CD8-positive, alpha-beta memory T cell (primary cell): ENCODE measurements at regions not wholly inside any gene's neighbourhood (a gene's known extent, or its start where the extent isn't known, plus 50 kb on each side); places are given as distances from the start of the nearest gene placed in this dataset.

Source experiments
- CTCF ChIA-PET: fragments of 350-600 bp; sonication (Branson Sonifier 250); formaldehyde crosslinking; loops from one replicate; lab custom pipeline; 2021; ENCODE audit warnings: antibody characterized with exemption; lab: Charles Lee
- POLR2A ChIA-PET: fragments of 350-600 bp; sonication (Branson Sonifier 250); formaldehyde crosslinking; loops from one replicate; lab custom pipeline; 2021; ENCODE audit warnings: antibody characterized with exemption; lab: Charles Lee
- DNase-seq, 5 donors: peaks; one replicate each; pipeline versions ENCODE4 v3.0.0 to v3.0.0-alpha.2; 2020 to 2022; ENCODE audit warnings: mixed read lengths in 1 of 5
- H3K27ac ChIP-seq: one replicate; pipeline ENCODE4 v1.7.0; 2013; ENCODE audit warnings: low read depth, mild to moderate bottlenecking, low read length, moderate library complexity
- H3K27me3 ChIP-seq: 2 replicates; pipeline ENCODE4 v1.7.0; 2013; ENCODE audit warnings: low read length, mild to moderate bottlenecking; ENCODE audit not compliant: insufficient read depth, poor library complexity, severe bottlenecking
- H3K36me3 ChIP-seq: 2 replicates; pipeline ENCODE4 v1.7.0; 2013; ENCODE audit warnings: mild to moderate bottlenecking, low read length, moderate library complexity; ENCODE audit not compliant: insufficient read depth
- H3K4me1 ChIP-seq: 2 replicates; pipeline ENCODE4 v1.7.0; 2013; ENCODE audit warnings: mild to moderate bottlenecking, low read length, moderate library complexity; ENCODE audit not compliant: insufficient read depth
- H3K4me3 ChIP-seq: 2 replicates; pipeline ENCODE4 v1.7.0; 2013; ENCODE audit warnings: mild to moderate bottlenecking, low read length
- H3K9me3 ChIP-seq: 2 replicates; pipeline ENCODE4 v1.7.0; 2013; ENCODE audit warnings: mild to moderate bottlenecking, low read length
- H3K27ac Mint-ChIP-seq, 8 donors: one replicate each; pipeline ENCODE4 v1.8.0; 2020 to 2021; ENCODE audit warnings: mixed read lengths in 8 of 8, mild to moderate bottlenecking in 6 of 8, inconsistent platforms in 3 of 8, moderate library complexity in 3 of 8
- H3K27me3 Mint-ChIP-seq, 2 donors: one replicate each; pipeline ENCODE4 v1.8.0; 2020 to 2021; ENCODE audit warnings: mixed read lengths in 2 of 2, mild to moderate bottlenecking in 1 of 2, moderate library complexity in 1 of 2
- H3K36me3 Mint-ChIP-seq, 3 donors: one replicate each; pipeline ENCODE4 v1.8.0; 2020 to 2021; ENCODE audit warnings: mixed read lengths in 3 of 3, inconsistent platforms in 1 of 3, mild to moderate bottlenecking in 1 of 3
- H3K4me1 Mint-ChIP-seq, 3 donors: one replicate each; pipeline ENCODE4 v1.8.0; 2020 to 2021; ENCODE audit warnings: mixed read lengths in 3 of 3, inconsistent platforms in 1 of 3, mild to moderate bottlenecking in 1 of 3
- H3K4me3 Mint-ChIP-seq, 7 donors: one replicate each; pipeline ENCODE4 v1.8.0; 2020 to 2021; ENCODE audit warnings: mixed read lengths in 7 of 7, mild to moderate bottlenecking in 6 of 7, moderate library complexity in 4 of 7, inconsistent platforms in 2 of 7
- H3K9me3 Mint-ChIP-seq, 5 donors: one replicate each; pipeline ENCODE4 v1.8.0; 2020 to 2022; ENCODE audit warnings: mixed read lengths in 5 of 5, mild to moderate bottlenecking in 3 of 5, moderate library complexity in 2 of 5, inconsistent platforms in 1 of 5

DNA sequence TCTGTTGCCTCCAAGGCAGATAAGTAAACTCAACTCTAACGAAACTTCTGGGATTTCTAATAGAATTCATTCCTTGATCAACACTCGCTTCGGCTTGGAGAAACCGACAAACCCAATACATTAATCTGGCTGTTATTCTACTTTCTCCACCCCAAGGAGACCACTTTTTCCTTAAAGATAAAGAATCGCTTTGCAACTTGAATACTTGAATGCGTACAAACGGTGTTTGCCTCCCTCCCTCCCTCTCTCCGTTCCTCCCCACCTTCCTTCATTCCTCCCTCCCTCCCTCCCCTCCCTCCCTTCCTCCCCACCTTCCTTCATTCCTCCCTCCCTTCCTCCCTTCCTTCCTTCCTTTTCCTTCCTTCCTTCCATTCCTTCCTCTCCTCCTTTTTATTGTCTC, 432.6 kb downstream of the HAPSTR1 start:
- no peaks in the 10 kb centered on the region for H3K4me1 ChIP-seq
- no peak overlapping the region for H3K27ac ChIP-seq
- H3K4me1 Mint-ChIP-seq, result no peaks in the 10 kb centered on the region
- H3K4me3 ChIP-seq, result no peak overlapping the region
- H3K36me3 ChIP-seq, result no peaks in the 10 kb centered on the region
- H3K27ac Mint-ChIP-seq, result no peak overlapping the region
- no peaks in the 10 kb centered on the region for H3K36me3 Mint-ChIP-seq
- POLR2A ChIA-PET, result no interaction called here
- H3K9me3 Mint-ChIP-seq, result peaks cover 0 to 9% (median 2%) of the 10 kb centered on the region in 5 donors
- H3K4me3 Mint-ChIP-seq, result no peak overlapping the region
- no peak for DNase-seq
- CTCF ChIA-PET, result no interaction called here
- no peaks in the 10 kb centered on the region for H3K9me3 ChIP-seq
- H3K27me3 Mint-ChIP-seq, result peaks cover 0 to 4% of the 10 kb centered on the region in 2 donors
- H3K27me3 ChIP-seq, result no peaks in the 10 kb centered on the region

DNA sequence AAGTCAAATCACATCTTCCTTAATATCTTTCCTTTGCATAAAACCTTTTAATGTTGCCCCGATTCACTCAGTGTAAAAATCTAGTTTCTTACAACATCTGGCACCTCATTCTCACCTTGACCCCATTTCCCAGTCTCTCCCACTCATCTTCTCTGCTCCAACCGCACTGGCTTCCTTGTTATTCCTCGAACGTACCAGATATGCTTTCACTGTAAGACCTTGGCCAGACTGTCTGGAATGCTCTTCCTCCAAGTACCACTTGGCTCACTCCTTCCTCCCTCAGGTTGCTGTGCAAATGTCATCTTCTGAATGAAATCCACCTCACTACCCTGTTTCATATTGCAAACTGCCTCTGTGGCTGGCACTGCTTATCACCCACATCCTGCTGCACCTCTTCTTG, 433.6 kb downstream of the HAPSTR1 start:
- ChIA-PET POLR2A (no interaction called here), CTCF (no interaction called here)
- Mint-ChIP-seq H3K27me3 (peaks cover 0 to 4% of the 10 kb centered on the region in 2 donors), H3K36me3 (no peaks in the 10 kb centered on the region), H3K9me3 (peaks cover 0 to 9% (median 2%) of the 10 kb centered on the region in 5 donors), H3K4me3 (no peak overlapping the region), H3K4me1 (no peaks in the 10 kb centered on the region), H3K27ac (no peak overlapping the region)
- no peak for DNase-seq
- Histone ChIP-seq H3K4me1 (no peaks in the 10 kb centered on the region), H3K36me3 (no peaks in the 10 kb centered on the region), H3K27me3 (no peaks in the 10 kb centered on the region), H3K27ac (no peak overlapping the region), H3K4me3 (no peak overlapping the region), H3K9me3 (no peaks in the 10 kb centered on the region)

DNA sequence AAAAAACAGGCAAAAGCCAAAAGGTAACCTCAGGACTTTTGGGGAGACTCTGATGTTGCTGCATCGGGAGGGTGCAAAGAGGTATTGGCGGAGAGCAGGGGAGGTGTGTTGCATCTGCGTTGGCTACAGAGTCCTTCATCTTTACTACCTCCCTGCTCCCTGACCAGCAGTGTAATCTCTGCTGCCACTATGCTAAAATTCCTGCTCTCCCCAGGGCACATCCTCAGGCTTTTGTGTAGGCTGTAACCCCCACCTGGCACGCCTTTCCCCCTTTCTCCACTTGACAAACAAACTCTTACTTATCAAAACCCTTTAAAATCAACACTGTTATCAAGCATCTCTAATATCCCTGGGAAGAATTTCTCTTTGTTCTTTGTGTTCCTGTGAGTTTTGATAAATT, 435.3 kb downstream of the HAPSTR1 start:
- no peaks in the 10 kb centered on the region for H3K9me3 ChIP-seq
- no peak overlapping the region for H3K4me3 ChIP-seq
- H3K36me3 ChIP-seq, result no peaks in the 10 kb centered on the region
- Mint-ChIP-seq H3K4me3 (no peak overlapping the region), H3K27ac (no peak overlapping the region), H3K27me3 (peaks cover 0 to 4% of the 10 kb centered on the region in 2 donors), H3K4me1 (no peaks in the 10 kb centered on the region), H3K9me3 (peaks cover 0 to 9% (median 6%) of the 10 kb centered on the region in 5 donors), H3K36me3 (no peaks in the 10 kb centered on the region)
- no peak for DNase-seq
- H3K4me1 ChIP-seq, result no peaks in the 10 kb centered on the region
- CTCF ChIA-PET, result no interaction called here
- H3K27ac ChIP-seq, result no peak overlapping the region
- POLR2A ChIA-PET, result no interaction called here
- H3K27me3 ChIP-seq, result no peaks in the 10 kb centered on the region

DNA sequence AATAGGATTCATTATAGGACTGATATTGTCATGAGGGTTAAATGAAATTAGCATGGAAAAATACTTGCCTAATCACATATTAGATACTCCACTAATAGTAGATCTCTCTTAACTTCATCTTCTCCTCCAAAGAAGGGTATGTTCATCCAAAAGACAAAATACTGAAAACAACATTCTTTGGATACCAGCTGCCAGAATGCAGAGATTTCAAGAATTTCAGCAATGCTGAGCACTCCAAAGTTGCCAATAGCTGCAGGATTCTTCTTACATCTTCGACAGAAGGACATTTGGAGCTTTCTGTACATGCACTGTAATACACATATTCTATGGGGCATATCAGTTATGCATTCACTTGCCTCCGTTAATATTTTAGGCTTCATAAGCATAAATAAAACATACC, 436.5 kb downstream of the HAPSTR1 start:
- Mint-ChIP-seq H3K27ac (no peak overlapping the region), H3K27me3 (peaks cover 0 to 4% of the 10 kb centered on the region in 2 donors), H3K4me3 (no peak overlapping the region), H3K9me3 (peaks cover 0 to 10% (median 8%) of the 10 kb centered on the region in 5 donors), H3K4me1 (no peaks in the 10 kb centered on the region), H3K36me3 (no peaks in the 10 kb centered on the region)
- CTCF ChIA-PET, result no interaction called here
- no peaks in the 10 kb centered on the region for H3K4me1 ChIP-seq
- POLR2A ChIA-PET, result no interaction called here
- H3K27ac ChIP-seq, result no peak overlapping the region
- H3K4me3 ChIP-seq, result no peak overlapping the region
- no peaks in the 10 kb centered on the region for H3K27me3 ChIP-seq
- H3K36me3 ChIP-seq, result no peaks in the 10 kb centered on the region
- no peak for DNase-seq
- H3K9me3 ChIP-seq, result no peaks in the 10 kb centered on the region

DNA sequence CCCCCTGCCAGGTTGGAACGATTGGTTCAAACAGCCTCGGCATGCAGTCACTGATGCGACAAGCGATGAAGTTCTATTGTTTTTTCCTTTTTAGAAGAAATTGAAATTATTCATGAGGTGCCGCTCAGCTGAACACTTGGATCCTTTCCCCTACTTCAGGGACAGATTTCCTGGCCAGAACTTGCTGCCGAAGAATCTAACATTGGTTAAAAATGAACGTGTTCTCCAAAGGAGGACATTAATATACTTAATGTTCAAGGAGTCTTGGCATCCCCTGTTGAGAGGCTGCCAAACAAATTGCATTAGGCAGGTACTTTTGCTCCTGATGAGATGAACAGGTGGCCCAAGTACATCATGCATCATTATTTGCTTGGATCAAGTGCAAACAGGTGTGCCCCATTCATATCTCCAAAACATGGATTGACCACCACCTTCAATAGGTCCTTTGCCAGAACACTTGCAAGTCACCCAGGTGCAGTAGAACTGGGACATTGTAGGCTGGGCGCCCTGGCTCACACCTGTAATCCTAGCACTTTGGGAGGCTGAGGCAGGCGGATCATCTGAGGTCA, 437.2 kb downstream of the HAPSTR1 start:
- no peaks in the 10 kb centered on the region for H3K4me1 ChIP-seq
- no peaks in the 10 kb centered on the region for H3K36me3 ChIP-seq
- CTCF ChIA-PET, result no interaction called here
- POLR2A ChIA-PET, result no interaction called here
- no peaks in the 10 kb centered on the region for H3K27me3 ChIP-seq
- H3K27me3 Mint-ChIP-seq, result peaks cover 0 to 4% of the 10 kb centered on the region in 2 donors
- no peak overlapping the region for H3K27ac Mint-ChIP-seq
- H3K9me3 ChIP-seq, result no peaks in the 10 kb centered on the region
- peaks cover 0 to 12% (median 8%) of the 10 kb centered on the region in 5 donors for H3K9me3 Mint-ChIP-seq
- H3K4me3 ChIP-seq, result no peak overlapping the region
- H3K4me1 Mint-ChIP-seq, result no peaks in the 10 kb centered on the region
- no peak overlapping the region for H3K4me3 Mint-ChIP-seq
- H3K36me3 Mint-ChIP-seq, result no peaks in the 10 kb centered on the region
- no peak overlapping the region for H3K27ac ChIP-seq
- DNase-seq, result no peak

DNA sequence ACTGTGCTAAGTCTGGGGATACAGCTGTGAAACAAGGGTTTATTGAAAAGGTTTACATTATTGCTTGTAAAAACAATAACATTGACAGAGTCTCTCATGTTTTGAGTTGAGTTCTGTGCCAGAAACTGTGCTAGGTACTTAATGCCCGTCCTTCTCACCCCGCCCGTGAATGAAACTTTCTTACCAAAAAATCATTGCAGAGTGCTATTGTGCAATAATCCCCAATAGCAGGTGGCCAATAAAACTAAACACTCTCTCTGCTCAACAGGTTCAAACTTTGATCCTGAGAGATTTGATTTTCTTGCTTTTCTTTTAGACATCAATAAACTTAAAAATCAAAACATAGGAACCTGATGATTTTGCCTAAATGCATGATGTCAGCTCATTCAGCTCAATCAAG, 441.6 kb downstream of the HAPSTR1 start:
- H3K27ac ChIP-seq, result no peak overlapping the region
- H3K4me1 Mint-ChIP-seq, result no peaks in the 10 kb centered on the region
- no peaks in the 10 kb centered on the region for H3K36me3 Mint-ChIP-seq
- CTCF ChIA-PET, result no interaction called here
- H3K9me3 ChIP-seq, result no peaks in the 10 kb centered on the region
- no peak overlapping the region for H3K4me3 Mint-ChIP-seq
- H3K27ac Mint-ChIP-seq, result no peak overlapping the region
- no peak overlapping the region for H3K4me3 ChIP-seq
- no peak for DNase-seq
- POLR2A ChIA-PET, result no interaction called here
- H3K9me3 Mint-ChIP-seq, result peaks cover 5 to 25% (median 10%) of the 10 kb centered on the region in 5 donors
- H3K4me1 ChIP-seq, result no peaks in the 10 kb centered on the region
- H3K27me3 ChIP-seq, result no peaks in the 10 kb centered on the region
- no peaks in the 10 kb centered on the region for H3K27me3 Mint-ChIP-seq
- H3K36me3 ChIP-seq, result no peaks in the 10 kb centered on the region

DNA sequence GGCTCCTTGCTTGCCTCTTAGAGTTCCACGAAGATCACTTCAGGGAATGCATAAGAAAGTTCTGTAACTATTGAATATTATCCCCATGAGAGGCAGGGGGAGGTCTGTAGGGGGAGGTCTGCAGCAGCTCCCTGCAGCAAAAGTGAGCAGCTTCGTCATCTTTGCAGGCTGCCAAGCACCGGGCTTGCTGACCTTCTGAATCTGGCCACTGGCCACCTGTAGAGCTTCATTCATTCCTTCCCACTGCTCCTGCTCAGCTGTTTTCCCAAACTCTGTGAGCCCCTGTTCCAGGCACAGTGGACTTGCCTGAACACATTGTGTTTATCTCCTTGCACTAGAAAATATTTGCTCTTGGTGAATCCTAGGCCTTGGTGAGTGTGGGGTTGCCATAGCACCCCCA, 443.3 kb downstream of the HAPSTR1 start:
- ChIA-PET POLR2A (no interaction called here), CTCF (no interaction called here)
- H3K4me1 ChIP-seq, result no peaks in the 10 kb centered on the region
- H3K27ac ChIP-seq, result no peak overlapping the region
- no peak overlapping the region for H3K4me3 ChIP-seq
- H3K27me3 ChIP-seq, result no peaks in the 10 kb centered on the region
- no peaks in the 10 kb centered on the region for H3K9me3 ChIP-seq
- Mint-ChIP-seq H3K27ac (no peak overlapping the region), H3K27me3 (no peaks in the 10 kb centered on the region), H3K9me3 (peaks cover 5 to 23% (median 9%) of the 10 kb centered on the region in 5 donors), H3K36me3 (no peaks in the 10 kb centered on the region), H3K4me1 (no peaks in the 10 kb centered on the region), H3K4me3 (no peak overlapping the region)
- H3K36me3 ChIP-seq, result no peaks in the 10 kb centered on the region
- DNase-seq, result no peak

DNA sequence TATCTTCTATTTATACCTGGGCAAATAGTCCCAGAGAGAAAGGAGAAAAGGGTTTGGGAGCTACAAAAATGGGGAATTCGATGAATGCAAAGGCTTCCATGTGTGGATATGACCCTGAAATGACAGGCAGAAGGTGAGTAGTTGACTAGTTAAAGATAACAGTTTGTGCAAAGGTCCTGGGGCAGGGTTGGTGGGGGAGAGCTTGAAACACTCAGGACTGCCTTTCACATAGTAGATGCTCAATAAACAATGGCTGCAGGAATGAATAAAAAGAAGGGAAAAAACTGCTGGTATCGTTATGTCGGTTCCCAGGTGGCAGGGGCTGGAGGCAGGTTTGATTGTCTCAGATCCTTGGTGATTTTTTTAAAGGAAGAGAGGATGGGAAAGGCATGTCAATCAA, 445.5 kb downstream of the HAPSTR1 start:
- ChIA-PET CTCF (no interaction called here), POLR2A (no interaction called here)
- Histone ChIP-seq H3K4me1 (no peaks in the 10 kb centered on the region), H3K9me3 (no peaks in the 10 kb centered on the region), H3K27me3 (no peaks in the 10 kb centered on the region), H3K4me3 (no peak overlapping the region), H3K27ac (no peak overlapping the region), H3K36me3 (no peaks in the 10 kb centered on the region)
- no peak overlapping the region for H3K27ac Mint-ChIP-seq
- no peaks in the 10 kb centered on the region for H3K36me3 Mint-ChIP-seq
- H3K4me3 Mint-ChIP-seq, result no peak overlapping the region
- peaks cover 4 to 23% (median 8%) of the 10 kb centered on the region in 5 donors for H3K9me3 Mint-ChIP-seq
- no peaks in the 10 kb centered on the region for H3K4me1 Mint-ChIP-seq
- H3K27me3 Mint-ChIP-seq, result no peaks in the 10 kb centered on the region
- no peak for DNase-seq

DNA sequence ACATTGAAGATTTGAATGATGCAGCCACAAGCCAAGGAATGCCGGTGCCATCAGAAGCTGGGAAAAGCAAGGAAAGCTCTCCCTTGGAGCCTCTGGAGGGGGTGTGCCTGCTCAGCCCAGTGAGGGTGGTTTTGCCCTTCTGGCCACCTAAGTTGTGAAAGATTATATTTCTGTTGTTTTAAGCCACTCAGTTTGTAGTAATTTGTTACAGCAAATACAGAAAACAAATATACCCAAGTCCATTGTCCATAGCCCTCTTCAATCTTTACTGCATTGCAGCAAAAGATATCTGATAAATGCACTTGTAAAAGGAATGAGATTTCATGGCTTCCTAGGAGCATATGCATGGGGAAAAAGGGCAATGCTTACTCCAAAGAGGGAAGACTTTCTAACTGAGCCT, 447.9 kb downstream of the HAPSTR1 start:
- Histone ChIP-seq H3K9me3 (no peaks in the 10 kb centered on the region), H3K4me3 (no peak overlapping the region), H3K27me3 (no peaks in the 10 kb centered on the region), H3K27ac (no peak overlapping the region), H3K36me3 (no peaks in the 10 kb centered on the region), H3K4me1 (no peaks in the 10 kb centered on the region)
- Mint-ChIP-seq H3K27me3 (no peaks in the 10 kb centered on the region), H3K4me3 (no peak overlapping the region), H3K4me1 (no peaks in the 10 kb centered on the region), H3K36me3 (no peaks in the 10 kb centered on the region), H3K9me3 (peaks cover 2 to 13% (median 7%) of the 10 kb centered on the region in 5 donors), H3K27ac (no peak overlapping the region)
- CTCF ChIA-PET, result no interaction called here
- DNase-seq, result no peak
- POLR2A ChIA-PET, result no interaction called here
